HS-5 (cell line): ENCODE measurements at regions not wholly inside any gene's neighbourhood (a gene's known extent, or its start where the extent isn't known, plus 50 kb on each side); places are given as distances from the start of the nearest gene placed in this dataset.
"Not testable (repeated sequence)": the region's sequence is repeated elsewhere in the genome, so short reads cannot be mapped to it uniquely, and the experiment has no call there.

Source experiments
- DNase-seq: peaks from one replicate; pipeline ENCODE4 v3.0.0-alpha.2; 2012; ENCODE audit warnings: low read depth

GRCh38 chr7:6990426-6991152 is 164.5 kb upstream of the CCZ1B start:
- not testable (repeated sequence) for DNase-seq

GRCh38 chr7:6991169-6991611 is 165.1 kb upstream of the CCZ1B start:
- DNase-seq: not testable (repeated sequence)

GRCh38 chr7:6991686-6992085 is 165.6 kb upstream of the CCZ1B start:
- DNase-seq: not testable (repeated sequence)

- not testable (repeated sequence) for DNase-seq
Observed at GRCh38 chr7:6992133-6992532, 166.1 kb upstream of the CCZ1B start.

DNA sequence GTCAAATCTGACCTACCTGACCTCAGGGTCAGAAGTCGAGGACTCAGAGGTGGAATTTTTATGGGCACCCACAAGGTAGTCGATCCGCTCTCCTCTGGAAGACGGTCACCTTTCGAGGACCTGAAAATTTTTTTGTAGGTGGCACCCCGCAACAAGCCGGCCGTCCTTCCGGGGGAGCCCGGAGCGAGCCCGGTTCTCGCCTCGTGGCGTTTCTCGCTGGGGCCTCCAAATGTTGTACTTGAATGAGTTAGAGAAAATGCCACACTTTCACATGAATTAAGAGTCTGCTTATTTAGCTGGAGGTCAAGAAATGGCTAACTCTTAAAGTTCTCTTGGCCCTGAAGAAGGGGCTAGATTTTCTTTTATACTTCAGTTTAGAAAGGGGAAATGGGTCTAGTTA is 169.0 kb upstream of the CCZ1B start:
- DNase-seq: not testable (repeated sequence)

DNA sequence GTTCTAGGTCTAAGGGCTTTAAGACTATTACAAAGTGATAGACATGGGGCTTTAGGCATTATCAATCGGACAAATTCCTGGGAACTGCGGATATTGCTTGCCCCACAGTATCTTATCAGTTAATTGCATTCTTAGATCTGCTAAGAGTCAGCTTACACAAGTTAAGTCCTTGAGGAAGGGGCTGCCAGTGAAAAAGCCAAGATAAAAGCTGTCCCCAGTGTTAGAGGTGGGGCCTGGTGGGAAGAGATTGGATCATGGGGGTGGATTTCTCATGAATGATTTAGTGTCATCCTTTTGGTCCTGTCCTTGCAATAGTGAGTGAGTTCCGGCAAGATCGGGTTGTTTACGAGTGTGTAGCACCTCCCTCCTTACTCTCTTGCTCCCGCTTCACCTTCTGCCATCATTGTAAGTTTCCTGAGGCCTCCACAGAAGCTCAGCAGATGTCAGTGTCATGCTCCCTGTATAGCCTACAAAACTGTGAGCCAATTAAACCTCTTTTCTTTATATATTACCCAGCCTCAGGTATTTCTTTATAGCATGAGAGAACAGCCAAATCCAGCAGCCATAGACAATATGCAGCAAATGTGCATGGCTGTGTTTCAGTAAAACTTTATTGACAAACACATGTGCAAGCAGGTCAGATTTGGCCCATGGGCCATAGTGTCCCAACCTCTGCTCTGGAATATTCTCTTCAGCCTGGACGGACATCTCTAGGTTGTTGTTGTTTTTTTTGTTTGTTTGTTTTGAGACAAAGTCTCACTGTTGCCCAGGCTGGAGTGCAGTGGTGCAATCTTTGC is 169.6 kb upstream of the CCZ1B start:
- DNase-seq: not testable (repeated sequence)

- DNase-seq: not testable (repeated sequence)
Observed at GRCh38 chr7:6999067-6999666, 173.1 kb upstream of the CCZ1B start.

DNA sequence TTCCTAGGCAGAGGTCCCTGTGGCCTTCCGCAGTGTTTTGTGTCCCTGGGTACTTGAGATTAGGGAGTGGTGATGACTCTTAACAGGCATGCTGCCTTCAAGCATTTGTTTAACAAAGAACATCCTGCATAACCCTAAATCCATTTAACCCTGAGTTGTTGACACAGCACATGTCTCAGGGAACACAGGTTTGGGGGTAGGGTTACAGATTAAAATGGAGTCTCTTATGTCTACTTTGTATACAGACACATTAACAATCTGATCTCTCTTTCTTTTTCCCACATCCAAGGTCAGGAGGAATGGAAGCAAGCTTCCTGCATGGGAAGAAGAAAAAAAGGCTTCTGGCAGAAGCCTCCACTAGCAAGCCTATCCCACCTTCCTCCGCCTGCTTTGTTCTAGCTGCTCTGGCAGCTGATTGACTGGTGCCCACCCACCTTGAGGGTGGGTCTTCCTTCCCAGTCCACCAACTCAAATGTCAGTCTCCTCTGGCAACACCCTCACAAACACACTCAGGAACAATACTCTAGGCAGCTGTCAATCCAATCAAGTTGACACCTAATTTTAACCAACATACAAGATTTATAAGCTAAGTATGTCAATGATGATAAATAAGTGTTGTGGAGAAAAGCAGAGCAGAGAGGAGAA is 176.5 kb upstream of the CCZ1B start:
- no peak for DNase-seq

- no peak for DNase-seq
Observed at GRCh38 chr7:7005303-7005702, 177.0 kb upstream of the C1GALT1 start.

DNA sequence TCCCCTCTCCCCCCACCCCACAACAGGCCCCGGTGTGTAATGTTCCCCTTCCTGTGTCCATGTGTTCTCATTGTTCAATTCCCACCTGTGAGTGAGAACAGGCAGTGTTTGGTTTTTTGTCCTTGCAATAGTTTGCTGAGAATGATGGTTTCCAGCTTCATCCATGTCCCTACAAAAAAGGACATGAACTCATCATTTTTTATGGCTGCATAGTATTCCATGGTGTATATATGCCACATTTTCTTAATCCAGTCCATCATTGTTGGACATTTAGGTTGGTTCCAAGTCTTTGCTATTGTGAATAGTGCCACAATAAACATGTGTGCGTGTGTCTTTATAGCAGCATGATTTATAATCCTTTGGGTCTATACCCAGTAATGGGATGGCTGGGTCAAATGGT is 176.4 kb upstream of the C1GALT1 start:
- DNase-seq: not testable (repeated sequence)

DNA sequence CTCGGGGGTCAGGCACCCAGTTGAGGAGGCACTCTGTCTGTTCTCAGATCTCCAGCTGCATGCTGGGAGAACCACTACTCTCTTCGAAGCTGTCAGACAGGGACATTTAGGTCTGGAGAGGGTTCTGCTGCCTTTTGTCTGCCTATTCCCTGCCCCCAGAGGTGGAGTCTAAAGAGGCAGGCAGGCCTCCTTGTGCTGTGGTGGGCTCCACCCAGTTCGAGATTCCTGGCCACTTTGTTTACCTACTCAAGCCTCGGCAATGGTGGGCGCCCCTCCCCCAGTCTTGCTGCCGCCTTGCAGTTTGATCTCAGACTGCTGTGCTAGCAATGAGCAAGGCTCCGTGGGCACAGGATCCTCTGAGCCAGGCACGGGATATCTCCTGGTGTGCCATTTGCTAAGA is 171.1 kb upstream of the C1GALT1 start:
- not testable (repeated sequence) for DNase-seq

DNA sequence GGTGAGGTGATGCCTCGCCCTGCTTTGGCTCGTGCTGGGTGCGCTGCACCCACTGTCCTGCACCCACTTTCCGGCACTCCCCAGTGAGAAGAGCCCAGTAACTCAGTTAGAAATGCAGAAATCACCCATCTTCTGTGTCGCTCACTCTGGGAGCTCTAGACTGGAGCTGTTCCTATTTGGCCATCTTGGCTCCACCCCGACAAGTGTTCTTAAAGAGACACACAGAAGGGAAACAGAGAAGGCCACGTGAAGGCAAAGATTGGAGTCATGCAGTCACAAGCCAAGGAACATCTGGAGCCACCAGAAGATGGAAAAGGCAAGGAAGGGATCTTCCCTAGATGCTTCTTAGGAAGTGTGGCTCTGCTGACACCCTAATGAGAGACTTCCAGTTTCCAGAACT is 170.6 kb upstream of the C1GALT1 start:
- DNase-seq: not testable (repeated sequence)

GRCh38 chr7:7014827-7015595 is 167.3 kb upstream of the C1GALT1 start:
- no peak for DNase-seq

DNA sequence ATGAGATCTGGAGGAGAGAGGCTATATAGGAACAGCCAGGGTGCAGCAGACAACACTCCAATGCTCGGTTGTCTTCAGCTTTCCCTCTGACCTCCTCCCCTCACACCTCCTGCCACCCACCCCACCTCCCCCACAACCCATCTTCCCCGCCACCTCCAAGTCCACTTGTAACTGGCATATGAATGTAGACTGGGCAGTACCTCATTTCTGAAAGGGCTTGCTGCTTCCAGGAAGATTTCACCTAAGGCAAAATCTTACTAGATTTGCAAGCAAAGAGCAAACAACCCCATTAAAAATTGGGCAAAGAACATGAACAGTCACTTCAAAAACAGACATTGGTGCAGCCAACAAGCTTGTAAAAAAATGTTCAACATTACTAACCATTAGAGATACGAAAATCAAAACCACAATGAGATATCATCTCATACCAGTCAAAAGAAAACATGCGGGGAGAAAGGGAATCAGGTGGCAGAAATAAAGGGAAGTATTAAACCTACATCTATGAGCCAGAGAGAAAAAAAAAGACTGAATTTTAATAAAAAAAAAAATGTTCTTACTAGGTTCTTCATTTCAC is 164.6 kb upstream of the C1GALT1 start:
- no peak for DNase-seq

- DNase-seq: no peak
Observed at GRCh38 chr7:7018290-7018689, 164.1 kb upstream of the C1GALT1 start.

DNA sequence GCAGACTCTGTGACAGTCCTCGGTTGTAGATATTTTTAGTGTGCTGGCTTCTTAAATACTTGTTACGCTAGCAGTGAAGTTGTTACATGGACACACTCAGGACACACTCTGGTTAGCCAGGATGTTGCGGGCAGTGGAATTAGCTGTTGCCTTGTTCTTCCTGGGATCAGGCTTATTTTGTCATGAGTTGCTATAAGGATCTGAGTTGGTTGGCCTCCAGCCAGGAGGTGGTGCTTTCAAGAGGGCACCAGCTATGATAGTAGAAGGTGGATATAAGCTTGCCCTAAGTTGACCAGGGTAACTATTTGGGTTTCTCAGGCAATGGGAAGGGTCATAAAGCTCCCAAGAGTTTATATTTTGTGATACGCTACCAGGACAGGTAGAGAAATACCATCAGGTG is 150.1 kb upstream of the C1GALT1 start:
- DNase-seq: no peak

DNA sequence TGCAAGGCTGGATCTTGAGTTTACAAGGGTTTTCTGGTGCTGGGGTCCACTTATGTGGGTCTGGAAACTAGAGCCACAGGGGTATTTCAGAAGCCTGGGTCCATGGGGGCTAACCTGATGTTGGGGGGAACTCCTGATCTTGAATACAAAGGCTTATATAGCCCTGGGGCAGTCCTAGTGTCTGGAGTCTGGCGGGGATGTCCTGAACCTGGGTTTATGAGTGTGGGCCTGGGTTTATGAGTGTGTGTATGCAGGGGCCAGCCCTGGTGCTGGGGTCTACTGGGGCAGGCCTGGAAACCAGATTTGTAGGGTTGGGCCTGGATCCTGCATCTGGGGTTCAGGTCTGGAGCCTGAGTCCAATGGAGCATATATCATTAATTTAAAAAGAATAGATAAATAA is 146.5 kb upstream of the C1GALT1 start:
- DNase-seq: no peak

DNA sequence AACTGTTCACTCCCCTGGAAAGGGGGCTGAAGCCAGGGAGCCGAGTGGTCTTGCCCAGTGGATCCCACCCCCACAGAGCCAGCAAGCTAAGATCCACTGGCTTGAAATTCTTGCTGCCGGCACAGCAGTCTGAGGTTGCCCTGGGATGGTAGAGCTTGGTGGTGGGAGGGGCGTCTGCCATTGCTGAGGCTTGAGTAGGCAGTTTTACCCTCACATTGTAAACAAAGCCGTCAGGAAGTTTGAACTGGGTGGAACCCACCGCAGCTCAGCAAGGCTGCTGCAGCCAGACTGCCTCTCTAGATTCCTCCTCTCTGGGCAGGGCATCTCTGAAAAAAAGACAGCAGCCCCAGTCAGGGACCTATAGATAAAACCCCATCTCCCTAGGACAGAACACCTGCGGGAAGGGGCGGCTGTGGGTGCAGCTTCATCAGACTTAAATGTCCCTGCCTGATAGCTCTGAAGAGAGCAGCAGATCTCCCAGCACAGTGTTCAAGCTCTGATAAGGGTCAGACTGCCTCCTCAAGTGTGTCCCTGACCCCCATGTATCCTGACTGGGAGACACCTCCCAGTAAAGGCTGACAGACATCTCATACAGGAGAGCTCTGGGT is 140.0 kb upstream of the C1GALT1 start:
- DNase-seq: not testable (repeated sequence)

- DNase-seq: no peak
Observed at GRCh38 chr7:7044806-7045205, 137.5 kb upstream of the C1GALT1 start.

DNA sequence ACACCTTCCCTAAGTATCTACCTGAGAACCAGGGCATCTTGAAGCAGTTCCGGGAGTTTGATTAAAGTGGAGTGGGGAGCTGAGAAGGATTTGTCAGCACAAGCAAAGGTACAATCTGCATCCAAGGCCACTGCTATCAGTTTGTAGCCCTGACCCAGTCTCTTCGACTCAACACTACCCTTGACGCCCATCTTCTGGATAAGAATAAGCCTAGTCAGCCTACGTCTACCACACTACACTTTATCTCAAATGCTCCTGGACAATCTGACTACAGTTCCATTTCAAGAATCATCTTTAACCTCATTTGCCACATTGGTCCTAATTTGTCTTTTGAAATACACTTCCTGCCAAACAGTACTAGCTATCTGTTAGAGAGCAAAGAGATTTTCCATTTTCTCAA is 134.1 kb upstream of the C1GALT1 start:
- DNase-seq: no peak
